Hindlimb muscle (tissue), 1 donor: ENCODE measurements at regions not wholly inside any gene's neighbourhood (a gene's known extent, or its start where the extent isn't known, plus 50 kb on each side); places are given as distances from the start of the nearest gene placed in this dataset.

Experiments
- DNase-seq: peaks from one replicate; pipeline ENCODE4 v3.0.0-alpha.2; 2013

- no peak for DNase-seq
Observed at GRCh38 chr12:92614502-92614901, 88.3 kb upstream of the PLEKHG7 start.

GRCh38 chr12:92614001-92614400, 88.8 kb upstream of the PLEKHG7 start:
- DNase-seq: no peak

- no peak for DNase-seq
Observed at GRCh38 chr12:92612611-92613010, 90.2 kb upstream of the PLEKHG7 start.

DNA sequence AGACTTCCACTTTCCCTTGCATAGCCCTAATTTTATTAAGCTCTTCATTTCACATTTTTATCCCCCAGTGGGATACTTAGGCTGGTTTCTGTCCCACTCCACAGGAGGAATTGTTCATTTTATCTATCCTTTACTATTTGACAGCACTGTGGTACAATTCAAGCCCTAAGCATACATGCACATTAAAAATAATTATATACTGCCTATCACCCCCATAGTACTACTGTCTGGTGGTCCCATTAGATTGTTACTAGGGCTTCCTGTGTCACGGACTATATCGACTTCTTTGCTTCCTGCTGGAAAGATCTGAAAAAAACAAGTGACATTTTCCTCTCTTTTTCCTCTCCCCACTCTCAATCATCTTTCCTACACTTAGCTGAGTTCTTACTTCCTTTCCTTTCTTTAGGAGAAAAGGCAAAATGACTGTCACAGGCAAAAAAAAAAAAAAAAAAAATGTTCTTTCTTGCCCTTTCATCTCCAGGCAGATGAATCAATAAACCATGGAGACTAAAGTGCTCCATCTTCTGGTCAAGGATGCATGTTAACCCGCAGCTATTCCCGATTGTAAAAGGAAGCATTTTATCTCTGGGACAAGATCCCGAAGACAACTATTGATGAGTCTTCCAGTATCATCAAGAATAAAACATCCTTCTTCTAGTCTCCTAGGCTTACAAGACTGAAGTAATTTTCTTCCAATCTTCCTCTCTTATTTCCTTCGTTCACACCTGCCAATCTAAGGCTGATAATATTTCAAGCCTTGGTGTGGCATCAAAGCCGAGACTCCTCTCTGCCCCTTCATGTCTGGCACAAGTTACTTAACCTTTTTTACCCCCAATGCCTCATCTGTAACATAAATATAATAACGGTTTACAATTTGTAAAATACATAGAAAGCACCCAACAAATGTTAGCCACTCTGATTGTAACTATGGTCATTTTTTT, 94.4 kb upstream of the PLEKHG7 start:
- DNase-seq: peak; percentile 19

DNA sequence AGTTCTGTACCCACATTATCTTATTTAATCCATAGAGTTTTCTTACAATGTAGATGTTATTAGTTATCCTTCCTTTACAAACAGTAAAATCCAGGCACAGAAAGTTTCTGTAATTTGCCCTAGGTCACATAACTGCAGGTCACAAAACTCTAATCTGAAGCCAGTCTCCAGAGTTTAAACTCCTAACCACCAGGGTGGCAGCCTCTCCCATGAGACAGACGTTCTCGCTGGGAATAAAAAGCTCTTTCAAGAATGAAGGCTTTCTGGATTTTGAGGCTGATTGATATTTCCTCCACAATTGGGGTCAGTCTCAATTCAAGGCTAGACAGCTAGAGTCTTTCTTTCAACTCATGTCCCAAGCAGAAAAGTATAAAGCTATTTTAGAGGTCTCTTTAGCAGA, 95.8 kb upstream of the PLEKHG7 start:
- DNase-seq: no peak

DNA sequence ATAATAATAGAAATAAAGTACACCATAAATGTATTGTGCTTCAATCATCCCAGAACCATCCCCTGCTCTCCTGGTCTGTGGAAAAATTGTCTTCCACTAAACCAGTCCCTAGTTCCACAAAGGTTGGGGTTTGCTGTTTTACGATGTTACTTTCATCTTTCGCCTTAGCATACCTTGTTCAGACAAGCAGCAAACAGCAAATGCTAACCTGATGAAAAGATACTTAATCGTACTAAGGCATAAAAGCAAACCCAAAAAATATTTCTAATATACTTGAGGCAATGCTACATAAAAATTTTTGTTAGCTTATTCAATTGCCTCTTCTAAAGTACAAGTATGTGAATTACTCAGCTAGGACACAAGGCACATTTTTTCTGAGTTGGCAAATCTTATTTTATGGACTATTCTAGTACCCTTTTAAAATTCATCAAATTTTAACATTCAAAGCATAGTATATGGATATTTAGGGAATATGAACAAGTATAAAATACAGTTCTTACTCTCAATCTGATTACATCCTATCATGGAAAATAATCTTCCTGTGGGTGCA, 97.1 kb upstream of the PLEKHG7 start:
- no peak for DNase-seq

DNA sequence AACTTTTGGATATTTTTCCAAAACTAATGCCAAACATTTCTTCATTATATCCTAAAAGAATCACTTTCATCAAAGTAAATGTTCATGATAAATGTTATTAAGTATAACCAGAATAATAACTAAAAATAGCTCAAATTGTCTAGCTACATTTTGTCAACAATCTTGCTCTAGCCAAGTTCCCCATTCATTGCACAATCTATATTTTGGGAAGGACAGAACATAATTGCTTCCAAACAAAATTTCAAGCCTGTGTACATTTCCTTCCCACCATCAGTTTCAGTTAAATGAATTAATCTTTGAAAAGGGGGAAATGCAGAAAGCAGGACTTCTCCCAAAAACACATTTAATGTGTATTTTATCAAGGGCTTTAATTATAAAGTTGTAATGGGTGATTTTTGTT, 98.0 kb upstream of the PLEKHG7 start:
- peak; percentile 28 for DNase-seq

- no peak for DNase-seq
Observed at GRCh38 chr12:92603741-92604432, 98.9 kb upstream of the PLEKHG7 start.

- no peak for DNase-seq
Observed at GRCh38 chr12:92602930-92603623, 99.7 kb upstream of the PLEKHG7 start.

DNA sequence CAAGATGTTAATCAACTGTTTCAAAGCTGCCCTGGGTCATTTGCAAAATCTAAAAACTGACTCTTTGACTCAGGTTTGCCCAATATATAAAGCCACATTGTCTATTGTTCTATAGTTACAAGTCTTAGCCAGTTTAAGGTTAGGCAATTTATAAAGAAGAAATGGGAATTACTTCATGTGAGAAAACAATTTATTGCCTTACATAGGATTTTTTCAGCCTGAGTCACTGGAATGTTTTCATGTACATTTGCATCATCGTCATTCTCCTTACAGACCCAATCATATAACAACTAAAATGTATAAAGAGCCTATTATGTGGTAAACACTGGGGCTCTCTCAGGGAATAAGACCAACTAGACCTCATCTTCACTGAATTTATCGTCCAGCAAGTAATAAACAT, 100.3 kb upstream of the PLEKHG7 start:
- no peak for DNase-seq

- no peak for DNase-seq
Observed at GRCh38 chr12:92601680-92602079, 101.1 kb upstream of the PLEKHG7 start.

GRCh38 chr12:92601176-92601575, 101.6 kb upstream of the PLEKHG7 start:
- no peak for DNase-seq

DNA sequence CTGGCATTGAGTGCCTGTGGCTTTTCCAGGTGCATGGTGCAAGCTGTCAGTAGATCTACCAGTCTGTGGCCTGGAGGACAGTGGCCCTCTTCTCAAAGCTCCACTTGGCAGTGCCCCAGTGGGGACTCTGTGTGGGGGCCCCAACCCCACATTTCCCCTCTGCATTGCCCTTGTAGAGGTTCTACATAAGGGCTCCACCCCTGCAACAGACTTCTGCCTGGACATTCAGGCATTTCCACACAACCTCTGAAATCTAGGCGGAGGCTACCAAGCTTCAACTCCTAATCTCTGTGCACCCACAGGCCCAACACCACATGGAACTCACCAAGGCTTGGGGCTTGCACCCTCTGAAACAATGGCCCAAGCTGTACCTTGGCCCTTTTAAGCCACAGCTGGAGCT, 102.7 kb upstream of the PLEKHG7 start:
- no peak for DNase-seq

GRCh38 chr12:92597997-92598396, 104.8 kb upstream of the PLEKHG7 start:
- DNase-seq: no peak

DNA sequence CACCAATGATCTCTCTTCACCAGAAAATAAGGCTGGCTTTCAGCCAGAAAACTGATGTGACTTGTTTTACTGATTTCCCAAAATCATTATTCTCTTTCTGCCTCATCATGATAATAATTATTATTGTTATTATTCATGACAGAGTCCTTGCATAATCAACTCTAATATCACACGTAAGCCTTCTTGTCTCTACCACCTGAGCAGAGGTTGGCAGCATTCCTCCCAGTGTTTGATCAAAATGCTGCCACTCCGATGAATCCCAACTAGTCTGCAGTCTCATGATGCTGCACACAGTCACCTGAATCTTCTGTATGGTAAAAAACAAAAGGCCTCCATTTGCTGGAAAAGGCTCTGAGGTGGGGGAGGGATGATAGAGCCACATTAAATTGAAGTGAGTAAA, 105.7 kb upstream of the PLEKHG7 start:
- DNase-seq: no peak

- no peak for DNase-seq
Observed at GRCh38 chr12:92596383-92596782, 106.4 kb upstream of the PLEKHG7 start.

- DNase-seq: no peak
Observed at GRCh38 chr12:92595663-92596062, 107.1 kb upstream of the PLEKHG7 start.

- DNase-seq: no peak
Observed at GRCh38 chr12:92593734-92594402, 108.9 kb upstream of the PLEKHG7 start.

GRCh38 chr12:92585115-92585727, 117.6 kb upstream of the PLEKHG7 start:
- DNase-seq: no peak

DNA sequence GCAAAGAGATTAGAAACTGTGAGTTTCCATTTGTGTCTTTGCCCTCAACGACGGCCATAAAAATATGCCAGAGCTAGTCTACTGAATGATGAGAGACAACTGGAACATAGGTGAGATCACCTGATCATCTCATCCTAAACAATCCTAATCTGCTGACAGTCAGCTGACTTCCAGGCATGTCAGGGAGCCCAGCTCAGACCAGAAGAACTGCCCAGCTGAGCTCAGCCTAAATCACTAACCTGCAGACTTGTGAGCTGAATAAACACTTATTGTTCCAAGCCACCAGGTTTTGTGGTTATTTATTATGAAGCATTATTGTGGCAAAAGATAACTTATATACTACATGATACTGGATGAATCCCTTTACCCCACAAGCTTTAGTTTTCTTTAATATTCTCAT, 118.9 kb upstream of the PLEKHG7 start:
- DNase-seq: no peak

- no peak for DNase-seq
Observed at GRCh38 chr12:92582893-92583292, 119.9 kb upstream of the PLEKHG7 start.

DNA sequence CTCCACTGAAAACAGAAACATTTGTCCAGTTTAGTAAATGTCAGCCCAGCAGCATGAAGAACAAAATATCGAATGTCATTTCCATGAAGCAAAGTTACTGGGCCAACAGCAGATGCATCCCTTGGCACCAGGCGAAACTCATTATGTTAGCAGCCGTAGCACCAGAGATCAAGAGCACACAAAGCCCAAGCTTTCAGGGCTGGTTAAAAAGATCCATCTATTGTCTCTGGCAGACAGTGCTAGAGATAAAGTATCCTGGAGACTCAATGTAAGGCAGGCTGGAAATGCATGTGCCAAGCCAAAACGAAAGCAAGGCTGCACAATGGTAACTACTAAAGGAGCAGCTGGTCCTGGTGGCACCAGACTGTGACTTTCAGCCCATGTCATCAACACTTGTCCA, 120.3 kb upstream of the PLEKHG7 start:
- peak; percentile 44 for DNase-seq
